GM21423 (cell line): ENCODE measurements at regions not wholly inside any gene's neighbourhood (a gene's known extent, or its start where the extent isn't known, plus 50 kb on each side); places are given as distances from the start of the nearest gene placed in this dataset.
A peak's percentile ranks its signal among the peaks of the same experiment; 100 is the strongest.
"Not testable (repeated sequence)": the region's sequence is repeated elsewhere in the genome, so short reads cannot be mapped to it uniquely, and the experiment has no call there.

Source experiments
- ATAC-seq: cut with Tn5 transposase; IDR thresholded peaks from one replicate; pipeline ENCODE4 v1.9.1; 2021; ENCODE audit warnings: mild to moderate bottlenecking, moderate library complexity; ENCODE audit not compliant: unreplicated experiment

DNA sequence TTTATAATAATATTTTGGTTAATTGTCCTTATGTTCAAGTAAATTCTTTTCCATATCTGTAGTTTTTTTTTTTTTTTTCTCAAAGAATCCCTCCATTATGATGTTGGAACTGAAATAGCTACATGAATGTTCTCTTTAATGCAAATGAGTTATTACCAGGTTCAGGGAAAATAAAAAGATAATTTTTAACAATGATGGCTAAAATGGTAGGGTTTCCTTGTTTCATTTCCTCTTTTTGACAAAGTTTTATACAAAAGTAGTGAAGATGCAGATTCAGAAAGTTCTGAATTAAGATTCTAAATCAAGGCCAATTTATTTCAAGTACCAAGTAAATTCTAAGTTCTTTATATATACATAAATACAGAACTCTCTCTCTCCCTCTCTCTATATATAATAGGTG is 779.0 kb upstream of the INTU start:
- peak; percentile 59 for ATAC-seq

DNA sequence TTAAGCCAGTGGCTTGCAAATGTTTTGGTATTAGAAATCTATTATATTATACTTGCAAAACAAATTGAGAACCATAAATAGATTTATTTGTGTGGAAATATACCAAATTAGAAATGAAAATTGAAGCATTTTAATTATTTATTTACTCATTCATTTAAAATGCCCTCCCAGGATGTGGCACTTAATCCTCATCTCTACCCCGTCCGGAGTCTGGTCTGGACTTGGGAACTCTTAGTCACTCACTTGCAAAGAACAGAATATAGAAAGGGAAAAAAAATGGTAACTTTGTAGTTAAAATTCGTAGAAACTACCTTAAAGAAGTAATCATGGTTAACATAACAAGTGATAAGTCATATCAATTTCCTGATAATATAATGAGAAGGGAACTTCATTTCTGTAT is 775.9 kb upstream of the INTU start:
- ATAC-seq, result no peak

DNA sequence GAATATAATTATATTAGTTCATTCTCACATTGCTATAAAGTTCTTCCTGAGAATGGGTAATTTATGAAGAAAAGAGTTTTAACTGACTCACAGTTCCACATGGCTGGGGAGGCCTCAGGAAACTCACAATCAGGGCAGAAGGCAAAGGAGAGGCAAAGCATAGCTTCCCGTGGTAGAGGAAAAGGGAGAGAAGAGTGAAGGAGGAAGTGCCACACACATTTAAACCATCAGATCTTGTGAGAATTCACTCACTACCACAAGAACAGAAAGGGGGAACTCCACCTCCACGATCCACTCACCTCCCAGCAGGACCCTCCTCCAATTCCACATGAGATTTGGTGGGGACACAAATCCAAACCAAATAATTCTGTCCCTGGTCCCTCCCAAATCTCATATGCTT is 773.4 kb upstream of the INTU start:
- no peak for ATAC-seq

DNA sequence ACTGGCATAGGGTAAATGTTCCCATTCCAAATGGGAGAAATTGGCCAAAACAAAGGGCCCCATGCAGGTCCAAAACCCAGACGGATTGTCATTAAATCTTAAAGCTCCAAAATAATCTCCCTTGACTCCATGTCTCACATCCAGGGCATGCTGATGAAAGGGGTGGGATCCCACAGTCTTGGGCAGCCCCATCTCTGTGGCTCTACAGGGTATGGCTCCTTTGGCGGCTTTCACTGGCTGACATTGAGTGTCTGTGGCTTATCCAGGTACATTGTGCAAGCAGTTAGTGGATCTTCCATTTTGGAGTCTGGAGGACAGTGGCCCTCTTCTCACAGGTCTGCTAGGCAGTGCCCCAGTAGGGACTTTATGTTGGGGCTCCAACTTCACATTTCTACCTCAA is 772.9 kb upstream of the INTU start:
- no peak for ATAC-seq

DNA sequence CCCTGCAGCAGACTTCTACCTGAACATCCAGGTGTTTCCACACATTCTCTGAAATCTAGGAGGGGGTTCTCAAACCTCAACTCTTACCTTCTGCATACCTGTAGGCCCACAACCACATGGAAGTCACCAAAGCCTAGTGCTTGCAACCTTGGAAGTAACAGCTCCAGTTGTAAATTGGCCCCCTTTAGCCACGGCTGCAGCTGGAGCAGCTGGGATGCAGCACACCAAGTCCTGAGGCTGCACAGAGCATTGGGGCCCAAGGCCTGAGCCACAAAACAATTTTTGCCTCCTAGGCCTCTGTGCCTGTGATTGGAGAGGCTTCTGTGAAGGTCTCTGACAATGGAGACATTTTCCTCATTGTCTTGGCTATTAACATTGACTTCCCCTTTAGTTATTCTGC is 772.4 kb upstream of the INTU start:
- no peak for ATAC-seq

DNA sequence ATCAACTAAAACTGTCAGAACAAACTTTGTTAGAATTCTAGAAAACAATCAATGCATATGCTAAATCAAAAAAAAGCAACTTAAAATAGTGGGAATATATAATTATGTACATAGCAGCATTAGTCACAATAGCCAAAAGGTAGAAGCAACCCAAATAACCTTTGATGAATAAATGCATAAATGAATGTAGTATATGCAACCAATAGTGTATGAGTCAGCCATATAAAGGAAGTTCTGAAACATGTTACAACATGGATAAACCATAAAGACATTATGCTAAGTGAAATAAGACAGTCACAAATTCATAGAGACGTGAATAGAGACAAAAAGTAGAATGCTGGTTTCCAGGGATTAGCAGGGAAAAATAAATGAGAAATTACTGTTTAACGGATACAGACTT is 762.8 kb upstream of the INTU start:
- ATAC-seq, result no peak

DNA sequence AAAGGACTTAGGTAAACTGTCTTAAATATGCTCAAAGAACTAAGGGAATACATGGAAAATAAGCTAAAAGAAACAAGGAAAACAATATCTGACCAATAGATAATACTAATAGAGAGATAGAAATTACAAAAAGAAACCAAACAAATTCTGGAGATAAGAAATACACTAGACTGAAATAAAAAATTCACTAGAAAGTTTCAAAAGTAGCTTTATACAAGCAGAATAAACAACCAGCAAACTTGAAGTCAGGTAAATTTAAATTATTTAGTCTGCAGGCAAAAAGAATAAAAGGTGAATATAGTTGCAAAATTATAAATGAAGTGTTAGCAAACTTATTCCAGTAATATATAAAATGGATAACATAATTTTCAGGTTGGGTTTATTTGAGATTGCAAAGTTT is 760.9 kb upstream of the INTU start:
- no peak for ATAC-seq

DNA sequence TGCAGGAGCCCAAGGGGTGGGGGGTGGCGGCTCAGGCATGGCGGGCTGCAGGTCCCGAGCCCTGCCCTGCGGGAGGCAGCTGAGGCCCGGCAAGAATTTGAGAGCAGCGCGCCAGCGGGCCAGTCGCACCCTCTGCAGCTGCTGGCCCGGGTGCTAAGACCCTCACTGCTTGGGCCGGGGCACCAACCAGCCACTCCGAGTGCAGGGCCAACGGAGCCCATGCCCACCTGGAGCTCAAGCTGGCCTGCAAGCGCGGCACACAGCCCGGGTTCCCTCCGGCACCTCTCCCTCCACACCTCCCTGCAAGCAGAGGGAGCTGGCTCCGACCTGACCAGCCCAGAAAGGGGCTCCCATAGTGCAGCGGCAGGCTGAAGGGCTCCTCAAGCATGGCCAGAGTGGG is 758.2 kb upstream of the INTU start:
- no peak for ATAC-seq

DNA sequence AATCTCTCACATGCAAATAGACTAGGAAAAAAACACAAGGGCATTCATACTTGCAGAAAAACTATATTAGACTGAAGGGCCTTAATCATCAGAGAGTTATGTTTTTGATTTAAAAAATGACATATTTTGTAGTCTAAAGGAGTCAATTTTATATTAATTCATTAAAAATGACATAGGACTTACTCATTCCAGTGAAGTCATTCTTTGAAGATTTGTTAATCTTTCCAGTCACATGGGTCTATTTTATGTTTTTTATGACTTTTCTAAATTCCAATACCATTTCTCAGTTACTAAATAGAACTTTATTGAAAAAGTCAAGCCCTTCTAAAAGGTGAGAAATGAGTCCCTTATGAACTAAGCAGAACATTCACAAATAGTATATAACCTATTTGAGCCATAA is 743.8 kb upstream of the INTU start:
- no peak for ATAC-seq

DNA sequence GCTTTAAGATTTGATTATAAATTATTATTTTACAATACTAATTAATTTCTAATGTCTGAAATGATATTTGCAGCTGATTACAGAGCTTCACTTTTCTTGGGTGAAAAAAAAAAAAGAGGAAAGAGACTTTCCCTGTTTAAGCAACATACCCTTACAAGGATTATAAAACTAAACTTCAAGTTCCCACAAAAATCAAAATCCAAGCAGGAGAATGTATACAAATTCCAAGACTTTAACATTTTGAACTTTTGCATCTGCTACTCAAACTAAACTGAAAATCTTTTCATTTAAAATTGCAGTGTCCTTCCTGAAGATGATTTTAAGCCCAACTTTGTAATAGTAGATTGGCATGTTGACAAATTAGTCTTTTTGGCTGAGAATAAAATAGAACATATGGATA is 742.4 kb upstream of the INTU start:
- ATAC-seq, result no peak

DNA sequence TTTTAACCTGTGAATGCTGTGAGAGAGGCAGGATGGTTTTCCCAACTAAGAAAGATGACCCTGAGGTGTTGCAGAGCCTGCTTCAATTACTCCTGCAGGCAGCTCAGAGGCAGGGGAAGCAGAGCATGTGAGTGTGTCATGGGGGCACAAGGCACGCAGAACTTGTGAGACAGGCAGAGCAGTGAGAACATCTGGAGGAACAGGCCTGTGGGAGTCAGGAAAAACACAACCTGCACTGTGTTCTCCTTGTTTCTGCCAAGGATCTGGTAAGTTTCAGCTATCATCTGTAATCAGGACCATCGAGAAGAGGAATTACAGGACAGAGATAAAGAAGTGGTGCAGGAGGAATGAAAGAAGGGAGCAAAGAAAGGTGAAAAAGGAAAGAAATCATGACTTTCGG is 741.8 kb upstream of the INTU start:
- ATAC-seq, result no peak

DNA sequence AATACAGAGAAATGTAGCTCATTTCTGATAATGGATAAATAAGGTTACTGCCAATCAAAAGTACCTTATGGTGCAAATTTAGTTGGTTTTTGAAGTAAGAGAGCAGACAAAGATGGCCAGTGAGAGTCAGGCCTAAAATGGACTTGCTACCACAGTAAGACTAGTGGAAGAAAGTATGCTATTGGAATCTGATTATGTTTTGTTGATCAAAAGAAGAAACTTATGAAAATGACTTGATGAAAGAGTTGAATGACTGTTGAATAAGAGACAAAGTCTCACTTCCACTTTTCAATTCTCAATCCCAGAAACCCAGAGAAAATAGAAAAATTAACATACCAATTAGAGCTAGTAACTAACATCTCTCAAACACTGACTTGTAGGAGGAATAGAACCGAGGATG is 737.8 kb upstream of the INTU start:
- ATAC-seq, result no peak

DNA sequence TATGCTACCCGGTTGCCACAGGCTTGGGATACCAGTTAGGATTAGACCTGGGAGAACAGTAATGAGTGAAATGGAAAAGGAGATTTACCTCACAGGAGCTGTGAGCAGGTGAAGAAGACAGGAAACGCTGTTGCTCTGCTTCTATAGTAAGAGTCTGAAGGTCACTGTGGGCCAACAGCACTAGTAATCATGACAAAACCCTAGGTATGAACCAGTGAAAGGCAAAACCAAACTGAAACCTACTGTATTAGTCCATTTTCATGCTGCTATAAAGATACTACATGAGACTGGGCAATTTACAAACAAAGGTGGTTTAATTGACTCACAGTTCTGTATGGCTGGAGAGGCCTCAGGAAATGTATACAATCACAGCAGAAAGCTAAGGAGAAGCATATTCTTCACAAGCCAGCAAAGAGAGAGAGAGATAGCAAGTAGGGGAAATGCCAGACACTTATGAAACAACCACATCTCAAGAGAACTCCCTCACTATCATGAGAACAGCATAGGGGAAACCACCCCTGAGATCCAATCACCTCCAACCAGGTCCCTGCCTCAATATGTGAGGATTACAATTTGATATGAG is 736.7 kb upstream of the INTU start:
- ATAC-seq, result no peak

DNA sequence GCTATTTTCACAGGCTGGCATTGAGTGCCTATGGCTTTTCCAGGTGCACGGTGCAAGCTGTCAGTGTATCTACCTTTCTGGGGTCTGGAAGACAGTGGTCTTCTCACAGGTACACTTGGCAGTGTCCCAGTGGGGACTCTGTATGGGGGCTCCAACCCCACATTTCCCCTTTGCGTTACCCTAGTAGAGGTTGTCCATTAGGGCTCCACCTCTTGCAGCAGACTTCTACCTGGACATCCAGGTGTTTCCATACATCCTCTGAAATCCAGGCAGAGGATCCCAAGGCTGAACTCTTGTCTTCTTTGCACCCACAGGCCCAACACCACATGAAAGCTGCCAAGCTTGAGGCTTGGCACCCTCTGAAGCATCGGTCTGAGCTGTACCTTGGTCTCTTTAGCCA is 735.7 kb upstream of the INTU start:
- ATAC-seq, result no peak

DNA sequence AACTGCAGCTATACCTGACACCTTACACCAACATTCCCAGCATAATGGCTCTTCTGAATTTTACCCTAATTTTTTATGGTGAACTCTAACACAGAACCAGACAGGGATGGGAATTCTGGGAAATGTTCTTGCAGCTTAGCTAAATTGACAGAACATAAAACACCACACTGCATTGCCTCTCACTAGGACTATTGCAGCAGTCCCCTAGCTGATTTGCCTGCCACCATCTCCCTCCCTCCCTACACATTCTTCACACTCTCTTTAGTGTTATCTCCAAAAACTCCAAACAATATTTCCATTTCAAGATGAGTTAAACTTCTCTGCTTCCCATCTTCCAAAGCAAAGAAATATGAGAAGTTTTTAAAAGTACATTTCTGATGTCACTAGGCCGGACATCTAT is 733.9 kb upstream of the INTU start:
- ATAC-seq, result no peak

DNA sequence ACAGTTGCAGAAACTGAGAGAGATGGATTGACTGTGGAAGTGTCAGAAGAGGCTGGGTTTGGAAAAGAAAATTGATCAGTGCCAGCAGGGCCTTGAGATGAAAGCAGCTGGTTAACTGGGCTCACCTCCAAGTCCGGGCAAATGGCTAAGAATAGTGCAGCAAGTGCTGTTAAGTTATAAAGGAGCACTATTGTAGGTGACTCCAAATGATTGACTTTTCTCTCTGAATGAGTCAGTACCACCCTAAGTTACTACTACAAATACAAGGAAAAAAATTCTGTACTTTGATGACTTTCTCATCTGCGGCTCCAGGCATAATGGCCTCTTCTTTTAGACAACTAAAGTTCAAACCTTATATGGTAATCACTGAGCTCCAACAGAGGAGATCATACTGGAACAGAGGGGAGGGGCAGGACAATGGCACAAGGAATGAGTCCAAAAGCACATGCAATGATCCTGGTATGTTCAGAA is 733.4 kb upstream of the INTU start:
- ATAC-seq, result no peak

DNA sequence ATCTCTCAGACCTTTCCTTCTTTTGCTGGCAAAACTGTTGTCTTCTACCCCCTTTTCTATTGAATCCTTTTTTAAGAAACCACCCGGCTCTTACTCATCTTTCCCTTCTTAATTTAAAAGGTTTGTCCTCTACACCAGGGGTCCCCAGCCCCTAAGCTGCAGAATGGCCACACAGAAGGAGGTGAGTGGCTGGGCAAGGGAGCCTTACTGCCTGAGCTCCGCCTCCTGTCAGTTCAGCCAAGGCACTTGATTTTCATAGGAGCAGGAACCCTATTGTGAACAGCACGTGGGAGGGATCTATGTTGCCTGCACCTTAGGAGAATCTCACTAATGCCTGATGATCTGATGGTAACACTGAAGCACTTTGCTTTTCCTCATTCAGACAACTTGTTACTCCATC is 726.3 kb upstream of the INTU start:
- ATAC-seq, result no peak

DNA sequence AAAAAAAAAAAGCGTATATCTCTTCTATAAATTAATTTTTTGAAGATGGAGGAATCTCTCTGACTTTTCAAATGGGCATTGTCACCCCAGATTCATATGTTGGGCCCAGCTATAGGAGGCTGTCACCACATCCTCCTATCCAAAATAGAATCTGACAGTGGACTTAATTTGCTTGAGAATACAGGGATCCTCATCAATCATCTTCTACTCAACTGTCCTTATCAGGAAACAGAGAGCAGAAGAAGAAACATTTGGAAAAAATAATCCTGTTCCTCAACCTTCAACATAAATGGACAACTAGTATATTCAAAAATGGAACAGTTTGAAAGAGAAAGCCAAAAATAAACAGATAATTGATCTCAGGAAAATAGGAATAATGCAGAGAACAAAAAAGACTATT is 725.4 kb upstream of the INTU start:
- no peak for ATAC-seq

DNA sequence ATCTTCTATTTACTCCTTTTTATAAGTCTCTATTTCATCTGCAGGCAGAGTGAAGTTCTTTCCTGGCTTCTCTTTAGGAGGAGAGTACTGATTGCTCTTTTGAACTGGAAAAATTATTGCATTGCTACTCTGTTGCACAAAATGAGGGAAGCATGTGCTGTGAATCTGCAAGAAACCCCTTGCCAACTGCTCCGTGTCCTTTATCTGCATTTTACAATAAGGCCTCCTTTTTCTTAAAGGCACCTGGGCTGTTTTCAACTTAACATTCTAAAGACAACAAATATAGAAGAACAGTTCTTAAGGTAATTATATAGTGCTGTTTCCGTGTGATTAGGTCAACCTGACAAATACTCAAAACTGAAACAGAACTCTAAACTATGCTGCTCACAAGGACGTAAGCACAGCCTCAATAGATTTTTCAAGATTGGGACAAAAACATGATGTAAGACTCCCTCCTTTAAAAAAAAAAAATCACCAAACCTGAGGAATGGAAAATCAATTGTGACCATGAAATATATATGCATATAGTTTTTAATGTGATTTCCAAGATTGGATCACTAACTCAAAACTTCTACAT is 716.6 kb upstream of the INTU start:
- ATAC-seq, result no peak

DNA sequence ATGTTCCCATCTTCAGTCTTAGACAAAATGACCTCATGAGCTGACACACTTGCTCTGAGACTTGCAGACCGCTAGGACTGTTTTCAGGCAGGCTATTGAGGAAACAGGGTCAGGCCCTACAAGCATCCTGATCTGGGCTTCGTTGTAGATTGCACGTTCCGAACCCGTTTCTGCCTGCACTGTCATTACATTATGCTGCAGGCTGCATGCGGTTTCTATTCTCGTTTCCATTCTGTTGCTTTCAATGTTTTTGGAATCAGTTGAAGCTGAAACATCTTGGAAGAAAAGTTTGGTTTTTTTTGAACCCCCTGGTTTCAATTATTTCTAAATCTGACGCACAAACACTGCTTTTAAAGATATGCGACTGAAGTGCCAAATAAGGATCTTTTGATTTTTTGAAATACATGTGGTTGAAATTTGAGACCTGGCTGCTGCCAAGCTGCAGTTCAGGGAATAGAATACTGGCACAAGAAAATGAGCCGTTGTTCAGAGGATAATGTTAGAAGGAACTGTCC is 716.1 kb upstream of the INTU start:
- ATAC-seq, result no peak

DNA sequence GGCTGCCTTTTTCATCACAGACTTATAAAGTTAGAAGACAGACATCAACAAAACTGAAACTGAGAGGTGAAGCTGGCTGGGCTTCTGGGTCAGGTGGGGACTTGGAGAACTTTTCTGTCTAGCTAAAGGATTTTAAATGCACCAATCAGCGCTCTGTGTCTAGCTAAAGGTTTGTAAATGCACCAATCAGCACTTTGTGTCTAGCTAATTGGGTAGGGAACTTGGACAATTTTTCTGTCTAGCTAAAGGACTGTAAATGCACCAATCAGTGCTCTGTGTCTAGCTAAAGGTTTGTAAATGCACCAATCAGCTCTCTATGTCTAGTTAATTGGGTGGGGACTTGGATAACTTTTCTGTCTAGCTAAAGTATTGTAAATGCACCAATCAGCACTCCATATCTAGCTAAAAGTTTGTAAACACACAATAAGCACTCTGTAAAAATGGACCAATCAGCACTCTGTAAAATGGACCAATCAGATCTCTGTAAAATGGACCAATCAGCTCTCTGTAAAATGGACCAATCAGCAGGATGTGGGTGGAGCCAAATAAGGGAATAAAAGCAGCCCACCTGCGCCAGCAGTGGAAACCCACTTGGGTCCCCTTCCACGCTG is 710.3 kb upstream of the INTU start:
- ATAC-seq, result not testable (repeated sequence)

DNA sequence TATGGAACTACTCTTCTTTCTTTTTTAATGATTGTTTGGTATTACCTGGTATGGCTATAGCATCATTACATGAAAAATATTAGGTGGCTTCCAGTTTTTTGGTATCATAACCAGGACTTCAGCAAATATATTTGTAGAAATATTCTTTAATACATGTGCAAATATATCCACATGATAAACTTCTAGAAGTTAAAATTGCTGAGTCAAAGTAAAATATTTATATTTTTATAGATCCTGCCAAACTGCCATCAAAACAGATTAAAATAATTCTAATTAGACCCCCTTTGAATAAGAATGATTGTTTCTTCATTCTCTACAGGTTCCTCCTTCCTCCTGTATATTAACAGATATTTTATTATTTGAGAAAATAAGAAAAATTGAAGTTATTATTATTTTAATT is 708.5 kb upstream of the INTU start:
- no peak for ATAC-seq

DNA sequence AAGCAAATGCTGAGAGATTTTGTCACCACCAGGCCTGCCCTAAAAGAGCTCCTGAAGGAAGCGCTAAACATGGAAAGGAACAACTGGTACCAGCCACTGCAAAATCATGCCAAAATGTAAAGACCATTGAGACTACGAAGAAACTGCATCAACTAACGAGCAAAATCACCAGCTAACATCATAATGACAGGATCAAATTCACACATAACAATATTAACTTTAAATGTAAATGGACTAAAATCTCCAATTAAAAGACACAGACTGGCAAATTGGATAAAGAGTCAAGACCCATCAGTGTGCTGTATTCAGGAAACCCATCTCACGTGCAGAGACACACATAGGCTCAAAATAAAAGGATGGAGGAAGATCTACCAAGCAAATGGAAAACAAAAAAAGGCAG is 702.7 kb upstream of the INTU start:
- ATAC-seq, result not testable (repeated sequence)
